Adrenal gland (tissue), 5 donors: ENCODE measurements at regions not wholly inside any gene's neighbourhood (a gene's known extent, or its start where the extent isn't known, plus 50 kb on each side); places are given as distances from the start of the nearest gene placed in this dataset.

Experiments
- CTCF ChIP-seq, 6 experiments: fragments of 450-650 bp in 4 of 6; fragments of 200-600 bp in 2 of 6; sonication (generic) in 1 of 6; IDR thresholded peaks; 1 replicate in 5 of 6; 2 replicates in 1 of 6; pipeline versions ENCODE4 v1.5.1 to v1.8.0; 2016 to 2021; ENCODE audit warnings: antibody characterized with exemption in 6 of 6, mild to moderate bottlenecking in 2 of 6, moderate library complexity in 1 of 6
- POLR2A ChIP-seq, 2 donors: fragments of 450-650 bp; IDR thresholded peaks; one replicate each; pipeline ENCODE4 v1.6.1; 2017; ENCODE audit warnings: antibody characterized with exemption in 2 of 2, mild to moderate bottlenecking in 2 of 2, moderate library complexity in 1 of 2
- donor health status: DM: no; HTN: no; CAD: no.

GRCh38 chr4:96429657-96430056 is 589.8 kb downstream of the PDHA2 start:
- TF ChIP-seq CTCF (IDR thresholded peaks at IDR 0.05), result no peak
- TF ChIP-seq POLR2A (IDR thresholded peaks at IDR 0.05), result no peak
